Activated T-cell treated with anti-CD3 and anti-CD28 coated beads, Interleukin-2, amount 50 U/mL, for 4 hours (primary cell): ENCODE measurements at regions not wholly inside any gene's neighbourhood (a gene's known extent, or its start where the extent isn't known, plus 50 kb on each side); places are given as distances from the start of the nearest gene placed in this dataset.

Source experiments
- ATAC-seq, 2 donors: fragments of 200-7000 bp; cut with Tn5 transposase; one replicate each; pipeline ENCODE4 v1.10.0; 2021
- DNase-seq: peaks from one replicate; pipeline ENCODE4 v3.0.0-alpha.2; 2020
- H3K27me3 Mint-ChIP-seq: one replicate; pipeline ENCODE4 v1.8.0; 2021; ENCODE audit warnings: low read depth, mixed read lengths
- H3K36me3 Mint-ChIP-seq: one replicate; pipeline ENCODE4 v1.8.0; 2022; ENCODE audit warnings: mixed read lengths; ENCODE audit not compliant: insufficient read depth
- H3K4me1 Mint-ChIP-seq: one replicate; pipeline ENCODE4 v1.8.0; 2021; ENCODE audit warnings: low read depth, mixed read lengths
- H3K4me3 Mint-ChIP-seq: one replicate; pipeline ENCODE4 v1.8.0; 2021; ENCODE audit warnings: mild to moderate bottlenecking, moderate library complexity, mixed read lengths
- H3K9me3 Mint-ChIP-seq: one replicate; pipeline ENCODE4 v1.8.0; 2021; ENCODE audit warnings: mixed read lengths

- Mint-ChIP-seq H3K4me1 (peaks cover 2% of the 10 kb centered on the region), H3K27me3 (no peaks in the 10 kb centered on the region), H3K9me3 (no peaks in the 10 kb centered on the region), H3K36me3 (no peaks in the 10 kb centered on the region), H3K4me3 (no peak overlapping the region)
- ATAC-seq (no peak), DNase-seq (no peak)
These were observed 52.6 kb upstream of the ESX1 start for GRCh38 chrX:104307341-104307740.

DNA sequence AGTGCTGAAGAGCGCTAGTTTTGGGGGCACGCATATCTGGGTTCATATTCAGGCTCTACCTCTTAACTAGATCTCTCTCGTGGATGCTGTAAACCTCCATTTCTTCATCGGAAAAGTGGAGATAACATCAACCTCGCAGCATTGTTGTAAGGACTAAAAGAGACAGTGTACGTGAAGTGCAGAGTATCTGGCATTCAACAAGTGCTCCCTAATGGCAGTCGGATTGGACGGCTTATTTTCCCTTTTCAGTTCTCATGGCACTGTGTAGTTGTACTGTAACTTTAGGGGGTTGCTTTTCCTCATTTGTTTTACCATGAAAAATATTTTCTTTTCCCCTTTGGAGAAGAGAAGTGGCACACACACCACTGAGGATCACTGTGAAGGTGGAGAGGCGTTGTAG is 51.4 kb upstream of the ESX1 start:
- ATAC-seq (no peak), DNase-seq (no peak)
- H3K4me1 Mint-ChIP-seq: peaks cover 2% of the 10 kb centered on the region
- no peaks in the 10 kb centered on the region for H3K9me3 Mint-ChIP-seq
- H3K27me3 Mint-ChIP-seq: no peaks in the 10 kb centered on the region
- H3K4me3 Mint-ChIP-seq: no peak overlapping the region
- no peaks in the 10 kb centered on the region for H3K36me3 Mint-ChIP-seq
